ENCODE measurements at regions not wholly inside any gene's neighbourhood (a gene's known extent, or its start where the extent isn't known, plus 50 kb on each side); places are given as distances from the start of the nearest gene placed in this dataset.

GRCh38 chr6:170172825-170173256 is 118.0 kb downstream of the DLL1 start:
- TF ChIP-seq POLR2AphosphoS5 (IDR thresholded peaks at IDR 0.05; ENCODE audit: low read depth, low read length) (no peak), PAX5 (IDR thresholded peaks at IDR 0.05; ENCODE audit: insufficient read depth, low read length, severe bottlenecking) (no peak), TAF1 (IDR thresholded peaks at IDR 0.05; ENCODE audit: low read depth, low read length) (no peak), POLR2A (IDR thresholded peaks at IDR 0.05; ENCODE audit: low read depth, low read length) (no peak), POU2F2 (IDR thresholded peaks at IDR 0.05; ENCODE audit: low read depth, low read length) (no peak)
